ENCODE measurements at regions not wholly inside any gene's neighbourhood (a gene's known extent, or its start where the extent isn't known, plus 50 kb on each side); places are given as distances from the start of the nearest gene placed in this dataset.

DNA sequence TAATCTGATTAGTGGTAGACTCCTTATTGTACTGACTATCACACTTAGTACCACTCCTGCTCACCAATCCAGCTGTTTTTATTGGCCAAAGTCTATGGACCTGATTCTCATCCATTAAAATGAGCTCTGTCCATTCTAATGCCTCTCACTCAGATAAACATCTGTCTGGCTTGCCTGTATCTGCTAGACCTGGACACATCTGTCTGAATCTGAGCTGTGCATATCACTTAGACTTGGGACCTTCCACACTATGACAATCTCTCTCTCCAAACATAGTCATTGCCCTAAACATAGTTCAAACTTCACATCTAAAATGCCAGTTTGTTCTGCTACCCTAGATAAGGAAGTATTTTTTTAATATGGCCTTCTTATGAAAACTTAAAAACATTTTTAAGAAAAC is 92.6 kb downstream of the CENPW start (continued):
- TF ChIP-seq, protein P1, sequence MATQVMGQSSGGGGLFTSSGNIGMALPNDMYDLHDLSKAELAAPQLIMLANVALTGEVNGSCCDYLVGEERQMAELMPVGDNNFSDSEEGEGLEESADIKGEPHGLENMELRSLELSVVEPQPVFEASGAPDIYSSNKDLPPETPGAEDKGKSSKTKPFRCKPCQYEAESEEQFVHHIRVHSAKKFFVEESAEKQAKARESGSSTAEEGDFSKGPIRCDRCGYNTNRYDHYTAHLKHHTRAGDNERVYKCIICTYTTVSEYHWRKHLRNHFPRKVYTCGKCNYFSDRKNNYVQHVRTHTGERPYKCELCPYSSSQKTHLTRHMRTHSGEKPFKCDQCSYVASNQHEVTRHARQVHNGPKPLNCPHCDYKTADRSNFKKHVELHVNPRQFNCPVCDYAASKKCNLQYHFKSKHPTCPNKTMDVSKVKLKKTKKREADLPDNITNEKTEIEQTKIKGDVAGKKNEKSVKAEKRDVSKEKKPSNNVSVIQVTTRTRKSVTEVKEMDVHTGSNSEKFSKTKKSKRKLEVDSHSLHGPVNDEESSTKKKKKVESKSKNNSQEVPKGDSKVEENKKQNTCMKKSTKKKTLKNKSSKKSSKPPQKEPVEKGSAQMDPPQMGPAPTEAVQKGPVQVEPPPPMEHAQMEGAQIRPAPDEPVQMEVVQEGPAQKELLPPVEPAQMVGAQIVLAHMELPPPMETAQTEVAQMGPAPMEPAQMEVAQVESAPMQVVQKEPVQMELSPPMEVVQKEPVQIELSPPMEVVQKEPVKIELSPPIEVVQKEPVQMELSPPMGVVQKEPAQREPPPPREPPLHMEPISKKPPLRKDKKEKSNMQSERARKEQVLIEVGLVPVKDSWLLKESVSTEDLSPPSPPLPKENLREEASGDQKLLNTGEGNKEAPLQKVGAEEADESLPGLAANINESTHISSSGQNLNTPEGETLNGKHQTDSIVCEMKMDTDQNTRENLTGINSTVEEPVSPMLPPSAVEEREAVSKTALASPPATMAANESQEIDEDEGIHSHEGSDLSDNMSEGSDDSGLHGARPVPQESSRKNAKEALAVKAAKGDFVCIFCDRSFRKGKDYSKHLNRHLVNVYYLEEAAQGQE (IDR thresholded peaks at IDR 0.05; ENCODE audit: unreplicated experiment) = no peak
- no peak for TF ChIP-seq EZH2 (IDR thresholded peaks at IDR 0.05; ENCODE audit: low read depth, unreplicated experiment)
- TF ChIP-seq STAT1 (IDR thresholded peaks at IDR 0.05; ENCODE audit: unreplicated experiment) = no peak

DNA sequence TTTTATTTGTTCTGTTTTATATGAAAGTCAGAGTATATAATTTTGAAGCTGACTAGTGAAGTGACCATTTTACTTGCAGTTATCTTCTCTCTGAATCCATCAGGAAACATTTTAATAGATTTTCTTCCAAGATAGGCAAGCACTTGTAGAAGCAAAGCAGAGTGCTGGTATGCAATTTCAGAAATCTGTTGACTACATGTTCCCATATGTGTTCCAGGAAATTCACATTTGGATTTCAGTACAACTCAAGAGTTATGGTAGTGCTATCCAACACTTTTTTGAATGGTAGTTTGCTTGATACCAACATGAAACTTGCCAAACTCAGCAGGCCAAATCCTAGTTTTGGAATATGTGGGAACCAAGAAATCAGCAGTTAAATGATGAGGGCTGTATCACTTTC is 94.0 kb downstream of the CENPW start:
- H3K4me2 ChIP-seq = no peak overlapping the region
- H2AFZ ChIP-seq = no peak overlapping the region
- H3K4me1 ChIP-seq (ENCODE audit: insufficient read depth) = no peaks in the 10 kb centered on the region
- Mint-ChIP-seq H3K27me3 (ENCODE audit: insufficient read depth, low read depth, poor library complexity) (peaks cover 4% of the 10 kb centered on the region), H3K27ac (no peak overlapping the region), H3K4me1 (peaks cover 4% of the 10 kb centered on the region; the same call in 2 of the 3 replicates), H3K9me3 (no peaks in the 10 kb centered on the region), H3K36me3 (ENCODE audit: low read depth) (no peaks in the 10 kb centered on the region), H3K4me3 (no peak overlapping the region)
- no peaks in the 10 kb centered on the region for H3F3A ChIP-seq (replicated peaks; ENCODE audit: low read depth)
- ATAC-seq = no peak
- H3K27me3 ChIP-seq (ENCODE audit: insufficient read depth) = no peaks in the 10 kb centered on the region
- no peak overlapping the region for H3K27ac ChIP-seq (ENCODE audit: low read depth)
- H4K20me1 ChIP-seq (replicated peaks; ENCODE audit: insufficient read depth) = no peaks in the 10 kb centered on the region
- H3K36me3 ChIP-seq (ENCODE audit: insufficient read depth) = no peaks in the 10 kb centered on the region
- H3K79me2 ChIP-seq (replicated peaks; ENCODE audit: insufficient read depth) = no peaks in the 10 kb centered on the region
- DNase-seq (ENCODE audit: low spot score) = no peak
- TF ChIP-seq, protein P2, sequence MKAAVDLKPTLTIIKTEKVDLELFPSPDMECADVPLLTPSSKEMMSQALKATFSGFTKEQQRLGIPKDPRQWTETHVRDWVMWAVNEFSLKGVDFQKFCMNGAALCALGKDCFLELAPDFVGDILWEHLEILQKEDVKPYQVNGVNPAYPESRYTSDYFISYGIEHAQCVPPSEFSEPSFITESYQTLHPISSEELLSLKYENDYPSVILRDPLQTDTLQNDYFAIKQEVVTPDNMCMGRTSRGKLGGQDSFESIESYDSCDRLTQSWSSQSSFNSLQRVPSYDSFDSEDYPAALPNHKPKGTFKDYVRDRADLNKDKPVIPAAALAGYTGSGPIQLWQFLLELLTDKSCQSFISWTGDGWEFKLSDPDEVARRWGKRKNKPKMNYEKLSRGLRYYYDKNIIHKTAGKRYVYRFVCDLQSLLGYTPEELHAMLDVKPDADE (IDR thresholded peaks at IDR 0.05) = no peak
- H3K9me2 ChIP-seq (ENCODE audit: insufficient read depth) = no peaks in the 10 kb centered on the region
- no peak overlapping the region for H3K4me3 ChIP-seq

DNA sequence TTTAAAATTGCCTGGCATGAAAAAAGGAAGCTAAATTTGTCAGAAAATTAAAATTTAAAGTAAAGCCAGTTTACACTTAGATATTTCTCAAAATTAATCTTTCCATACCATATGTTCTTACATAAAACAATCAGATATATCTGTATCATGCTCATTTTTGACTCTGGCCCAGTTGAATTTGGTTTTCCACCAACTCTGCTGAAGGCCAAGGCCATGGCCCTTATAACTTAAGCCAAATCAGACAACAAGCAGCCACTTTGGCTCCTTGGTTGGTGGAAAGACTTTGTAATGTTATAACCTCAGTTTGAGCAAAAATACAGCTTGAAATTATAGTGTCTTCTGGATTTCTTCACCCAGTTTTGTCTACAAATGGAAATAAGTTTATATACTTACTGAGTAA is 97.3 kb downstream of the CENPW start:
- no peak overlapping the region for H3K4me2 ChIP-seq
- H3K27me3 Mint-ChIP-seq (ENCODE audit: insufficient read depth, low read depth, poor library complexity) = no peaks in the 10 kb centered on the region
- H3K27ac Mint-ChIP-seq = no peak overlapping the region
- no peaks in the 10 kb centered on the region for H3K9me2 ChIP-seq (ENCODE audit: insufficient read depth)
- H3K4me1 ChIP-seq (ENCODE audit: insufficient read depth) = no peaks in the 10 kb centered on the region
- no peaks in the 10 kb centered on the region for H4K20me1 ChIP-seq (replicated peaks; ENCODE audit: insufficient read depth)
- no peak for DNase-seq (ENCODE audit: low spot score)
- ATAC-seq = no peak
- no peaks in the 10 kb centered on the region for H3K27me3 ChIP-seq (ENCODE audit: insufficient read depth)
- no peaks in the 10 kb centered on the region for H3K79me2 ChIP-seq (replicated peaks; ENCODE audit: insufficient read depth)
- no peaks in the 10 kb centered on the region for H3K4me1 Mint-ChIP-seq
- no peaks in the 10 kb centered on the region for H3F3A ChIP-seq (replicated peaks; ENCODE audit: low read depth)
- H3K4me3 ChIP-seq = no peak overlapping the region
- TF ChIP-seq, protein P2 (IDR thresholded peaks at IDR 0.05) = no peak
- TF ChIP-seq, protein P3, sequence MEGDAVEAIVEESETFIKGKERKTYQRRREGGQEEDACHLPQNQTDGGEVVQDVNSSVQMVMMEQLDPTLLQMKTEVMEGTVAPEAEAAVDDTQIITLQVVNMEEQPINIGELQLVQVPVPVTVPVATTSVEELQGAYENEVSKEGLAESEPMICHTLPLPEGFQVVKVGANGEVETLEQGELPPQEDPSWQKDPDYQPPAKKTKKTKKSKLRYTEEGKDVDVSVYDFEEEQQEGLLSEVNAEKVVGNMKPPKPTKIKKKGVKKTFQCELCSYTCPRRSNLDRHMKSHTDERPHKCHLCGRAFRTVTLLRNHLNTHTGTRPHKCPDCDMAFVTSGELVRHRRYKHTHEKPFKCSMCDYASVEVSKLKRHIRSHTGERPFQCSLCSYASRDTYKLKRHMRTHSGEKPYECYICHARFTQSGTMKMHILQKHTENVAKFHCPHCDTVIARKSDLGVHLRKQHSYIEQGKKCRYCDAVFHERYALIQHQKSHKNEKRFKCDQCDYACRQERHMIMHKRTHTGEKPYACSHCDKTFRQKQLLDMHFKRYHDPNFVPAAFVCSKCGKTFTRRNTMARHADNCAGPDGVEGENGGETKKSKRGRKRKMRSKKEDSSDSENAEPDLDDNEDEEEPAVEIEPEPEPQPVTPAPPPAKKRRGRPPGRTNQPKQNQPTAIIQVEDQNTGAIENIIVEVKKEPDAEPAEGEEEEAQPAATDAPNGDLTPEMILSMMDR (conservative IDR thresholded peaks at IDR 0.05; ENCODE audit: low read depth in 2 of 2) = no peak
- TF ChIP-seq POLR2AphosphoS5 (IDR thresholded peaks at IDR 0.05; ENCODE audit: low read depth) = no peak
- TF ChIP-seq, protein P1 (IDR thresholded peaks at IDR 0.05; ENCODE audit: unreplicated experiment) = no peak
- no peak for TF ChIP-seq EZH2 (IDR thresholded peaks at IDR 0.05; ENCODE audit: low read depth, unreplicated experiment)
- no peak for TF ChIP-seq ZNF331 (CRISPR knock-in tag; IDR thresholded peaks at IDR 0.05; ENCODE audit: low read depth)
- TF ChIP-seq JUNB (IDR thresholded peaks at IDR 0.05; ENCODE audit: unreplicated experiment) = no peak
- no peaks in the 10 kb centered on the region for H3K36me3 ChIP-seq (ENCODE audit: insufficient read depth)
- no peaks in the 10 kb centered on the region for H3K36me3 Mint-ChIP-seq (ENCODE audit: low read depth)
- H3K9me3 Mint-ChIP-seq = peaks cover 5% of the 10 kb centered on the region; the same call in 1 of the 3 replicates
- no peak overlapping the region for H2AFZ ChIP-seq
- no peak overlapping the region for H3K4me3 Mint-ChIP-seq
- no peak overlapping the region for H3K27ac ChIP-seq (ENCODE audit: low read depth)
